Astrocyte of the cerebellum (primary cell): ENCODE measurements at regions not wholly inside any gene's neighbourhood (a gene's known extent, or its start where the extent isn't known, plus 50 kb on each side); places are given as distances from the start of the nearest gene placed in this dataset.
"Not testable (repeated sequence)": the region's sequence is repeated elsewhere in the genome, so short reads cannot be mapped to it uniquely, and the experiment has no call there.

Experiments
- DNase-seq: peaks from one replicate; pipeline ENCODE4 v3.0.0-alpha.2; 2011; ENCODE audit warnings: low read depth
- H3K4me3 ChIP-seq: 2 replicates; pipeline ENCODE4 v1.5.1; 2011; ENCODE audit warnings: mild to moderate bottlenecking, low read depth, low read length, moderate library complexity
- CTCF ChIP-seq: IDR thresholded peaks from 2 replicates; pipeline ENCODE4 v1.5.1; 2012; ENCODE audit warnings: low read length, low read depth, moderate library complexity, mild to moderate bottlenecking; ENCODE audit errors: missing control alignments
- in situ Hi-C: cut with HindIII; loops from 2 replicates; pipeline ENCODE4 v1.10.0; 2017; ENCODE audit warnings: low sequenced_read_pairs

GRCh38 chr4:83734576-83734975 lies 198.7 kb downstream of the GPAT3 start:
- in situ Hi-C loops: no loop called here
- H3K4me3 ChIP-seq: no peak overlapping the region
- TF ChIP-seq CTCF: no peak
- DNase-seq: no peak

GRCh38 chr4:83732114-83732635 lies 196.3 kb downstream of the GPAT3 start:
- DNase-seq: no peak
- no peak overlapping the region for H3K4me3 ChIP-seq
- in situ Hi-C loops: no loop called here
- TF ChIP-seq CTCF: no peak

GRCh38 chr4:83731609-83732008 lies 195.7 kb downstream of the GPAT3 start:
- no peak for TF ChIP-seq CTCF
- H3K4me3 ChIP-seq: no peak overlapping the region
- no peak for DNase-seq
- in situ Hi-C loops: no loop called here

GRCh38 chr4:83730958-83731357 lies 195.1 kb downstream of the GPAT3 start:
- in situ Hi-C loops, DNase-seq, H3K4me3 ChIP-seq: not testable (repeated sequence)

- no peak for TF ChIP-seq CTCF
- H3K4me3 ChIP-seq: no peak overlapping the region
- DNase-seq: no peak
- in situ Hi-C loops: no loop called here
Observed at GRCh38 chr4:83728191-83728590, 192.3 kb downstream of the GPAT3 start.

GRCh38 chr4:83725336-83726085 lies 189.6 kb downstream of the GPAT3 start:
- TF ChIP-seq CTCF: no peak
- in situ Hi-C loops: no loop called here
- DNase-seq: no peak
- no peak overlapping the region for H3K4me3 ChIP-seq

GRCh38 chr4:83724485-83725335 lies 188.8 kb downstream of the GPAT3 start:
- no peak for TF ChIP-seq CTCF
- DNase-seq: no peak
- in situ Hi-C loops: no loop called here
- no peak overlapping the region for H3K4me3 ChIP-seq
